OCI-LY3 (cell line): ENCODE measurements at regions not wholly inside any gene's neighbourhood (a gene's known extent, or its start where the extent isn't known, plus 50 kb on each side); places are given as distances from the start of the nearest gene placed in this dataset.

Source experiments
- H2AFZ ChIP-seq: fragments of 200-600, 300-600 bp; shearing (Covaris generic); 2 replicates; pipeline ENCODE4 v1.6.0; 2014; ENCODE audit warnings: antibody characterized with exemption, low read depth, low read length
- H3K27ac ChIP-seq: fragments of 200-600, 300-600 bp; sonication (generic); 2 replicates; pipeline ENCODE4 v1.5.1; 2014; ENCODE audit warnings: mild to moderate bottlenecking, low read length, moderate library complexity, mixed read lengths
- H3K27me3 ChIP-seq: fragments of 200-600, 300-600 bp; sonication (generic); 2 replicates; pipeline ENCODE4 v1.6.1; 2014; ENCODE audit warnings: low read depth, low read length, mixed read lengths
- H3K36me3 ChIP-seq: fragments of 200-600, 300-600 bp; sonication (generic); replicated peaks from 2 replicates; pipeline ENCODE3; 2014; ENCODE audit warnings: low read depth, low read length, mixed read lengths
- H3K4me1 ChIP-seq: fragments of 300-600, 200-600 bp; sonication (generic); 2 replicates; pipeline ENCODE4 v1.6.1; 2014; ENCODE audit warnings: low read length, mixed read lengths
- H3K4me2 ChIP-seq: fragments of 200-600, 300-600 bp; sonication (generic); 2 replicates; pipeline ENCODE4 v1.6.1; 2014; ENCODE audit warnings: low read length, mixed read lengths
- H3K4me3 ChIP-seq: fragments of 300-600, 200-600 bp; sonication (generic); 2 replicates; pipeline ENCODE4 v1.5.1; 2014; ENCODE audit warnings: antibody characterized with exemption, mild to moderate bottlenecking, low read length, moderate library complexity
- H3K79me2 ChIP-seq: fragments of 300-600, 200-600 bp; shearing (Covaris generic); 2 replicates; pipeline ENCODE4 v1.6.1; 2014; ENCODE audit warnings: mild to moderate bottlenecking, low read length, mixed read lengths
- H3K9ac ChIP-seq: fragments of 300-600, 200-600 bp; shearing (Covaris generic); 2 replicates; pipeline ENCODE4 v1.6.0; 2014; ENCODE audit warnings: mild to moderate bottlenecking, low read length, moderate library complexity
- H3K9me3 ChIP-seq: fragments of 200-600, 300-600 bp; shearing (Covaris generic); 2 replicates; pipeline ENCODE4 v1.6.1; 2014; ENCODE audit warnings: low read length, mixed read lengths; ENCODE audit not compliant: insufficient read depth
- H4K20me1 ChIP-seq: fragments of 200-600, 300-600 bp; sonication (generic); 2 replicates; pipeline ENCODE4 v1.6.1; 2016; ENCODE audit warnings: low read length, mixed read lengths; ENCODE audit not compliant: insufficient read depth
- EZH2phosphoT487 ChIP-seq: fragments of 200-600 bp; shearing (Covaris generic); IDR thresholded peaks from 2 replicates; pipeline ENCODE4 v1.6.1; 2018; ENCODE audit warnings: antibody characterized with exemption, mixed run types, low read depth
- TF ChIP-seq, protein P1 (sequence below): fragments of 200-600, 300-600 bp; sonication (generic); IDR thresholded peaks from 2 replicates; pipeline ENCODE4 v1.5.1; 2014; ENCODE audit warnings: antibody characterized with exemption, low read length, low read depth

GRCh38 chr6:22349051-22349450, 52.2 kb upstream of the PRL start:
- Histone ChIP-seq H3K27ac (no peak overlapping the region), H3K79me2 (no peaks in the 10 kb centered on the region), H4K20me1 (no peaks in the 10 kb centered on the region), H3K9me3 (no peaks in the 10 kb centered on the region), H3K4me2 (no peak overlapping the region), H3K4me3 (no peak overlapping the region), H3K4me1 (no peaks in the 10 kb centered on the region), H3K36me3 (no peaks in the 10 kb centered on the region), H3K9ac (no peak overlapping the region), H3K27me3 (no peaks in the 10 kb centered on the region), H2AFZ (no peak overlapping the region)
- TF ChIP-seq EZH2phosphoT487, result no peak
- TF ChIP-seq, protein P1, sequence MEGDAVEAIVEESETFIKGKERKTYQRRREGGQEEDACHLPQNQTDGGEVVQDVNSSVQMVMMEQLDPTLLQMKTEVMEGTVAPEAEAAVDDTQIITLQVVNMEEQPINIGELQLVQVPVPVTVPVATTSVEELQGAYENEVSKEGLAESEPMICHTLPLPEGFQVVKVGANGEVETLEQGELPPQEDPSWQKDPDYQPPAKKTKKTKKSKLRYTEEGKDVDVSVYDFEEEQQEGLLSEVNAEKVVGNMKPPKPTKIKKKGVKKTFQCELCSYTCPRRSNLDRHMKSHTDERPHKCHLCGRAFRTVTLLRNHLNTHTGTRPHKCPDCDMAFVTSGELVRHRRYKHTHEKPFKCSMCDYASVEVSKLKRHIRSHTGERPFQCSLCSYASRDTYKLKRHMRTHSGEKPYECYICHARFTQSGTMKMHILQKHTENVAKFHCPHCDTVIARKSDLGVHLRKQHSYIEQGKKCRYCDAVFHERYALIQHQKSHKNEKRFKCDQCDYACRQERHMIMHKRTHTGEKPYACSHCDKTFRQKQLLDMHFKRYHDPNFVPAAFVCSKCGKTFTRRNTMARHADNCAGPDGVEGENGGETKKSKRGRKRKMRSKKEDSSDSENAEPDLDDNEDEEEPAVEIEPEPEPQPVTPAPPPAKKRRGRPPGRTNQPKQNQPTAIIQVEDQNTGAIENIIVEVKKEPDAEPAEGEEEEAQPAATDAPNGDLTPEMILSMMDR, result no peak

DNA sequence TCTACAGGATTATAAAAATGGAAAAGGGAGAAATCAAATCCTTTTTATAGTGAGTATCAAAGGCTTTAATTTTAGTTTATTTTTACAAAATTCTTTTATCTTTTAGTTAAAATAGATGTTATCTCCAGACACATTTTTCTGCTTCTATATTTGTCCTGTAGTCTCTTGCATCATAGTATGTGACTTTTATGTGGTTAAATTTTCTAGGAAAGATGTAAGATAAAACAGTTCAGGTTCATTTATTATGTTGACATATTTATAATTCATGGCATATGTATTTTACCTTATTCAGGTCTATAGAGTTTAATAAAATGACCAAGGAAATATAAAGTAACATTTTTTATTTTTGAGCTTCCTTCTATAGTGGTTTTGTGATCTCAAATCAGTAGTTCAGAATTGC, 52.7 kb upstream of the PRL start:
- no peaks in the 10 kb centered on the region for H3K79me2 ChIP-seq
- H4K20me1 ChIP-seq, result no peaks in the 10 kb centered on the region
- no peaks in the 10 kb centered on the region for H3K27me3 ChIP-seq
- H3K9me3 ChIP-seq, result no peaks in the 10 kb centered on the region
- H3K4me3 ChIP-seq, result no peak overlapping the region
- H3K27ac ChIP-seq, result no peak overlapping the region
- H3K4me1 ChIP-seq, result no peaks in the 10 kb centered on the region
- TF ChIP-seq EZH2phosphoT487, result no peak
- TF ChIP-seq, protein P1, result no peak
- H3K9ac ChIP-seq, result no peak overlapping the region
- H3K4me2 ChIP-seq, result no peak overlapping the region
- no peak overlapping the region for H2AFZ ChIP-seq
- H3K36me3 ChIP-seq, result no peaks in the 10 kb centered on the region

GRCh38 chr6:22350109-22350508, 53.3 kb upstream of the PRL start:
- no peaks in the 10 kb centered on the region for H3K4me1 ChIP-seq
- no peak overlapping the region for H3K4me2 ChIP-seq
- H3K27me3 ChIP-seq, result no peaks in the 10 kb centered on the region
- H4K20me1 ChIP-seq, result no peaks in the 10 kb centered on the region
- H3K9ac ChIP-seq, result no peak overlapping the region
- no peaks in the 10 kb centered on the region for H3K9me3 ChIP-seq
- TF ChIP-seq EZH2phosphoT487, result no peak
- TF ChIP-seq, protein P1, result no peak
- no peak overlapping the region for H3K4me3 ChIP-seq
- H3K36me3 ChIP-seq, result no peaks in the 10 kb centered on the region
- no peak overlapping the region for H3K27ac ChIP-seq
- no peaks in the 10 kb centered on the region for H3K79me2 ChIP-seq
- H2AFZ ChIP-seq, result no peak overlapping the region

DNA sequence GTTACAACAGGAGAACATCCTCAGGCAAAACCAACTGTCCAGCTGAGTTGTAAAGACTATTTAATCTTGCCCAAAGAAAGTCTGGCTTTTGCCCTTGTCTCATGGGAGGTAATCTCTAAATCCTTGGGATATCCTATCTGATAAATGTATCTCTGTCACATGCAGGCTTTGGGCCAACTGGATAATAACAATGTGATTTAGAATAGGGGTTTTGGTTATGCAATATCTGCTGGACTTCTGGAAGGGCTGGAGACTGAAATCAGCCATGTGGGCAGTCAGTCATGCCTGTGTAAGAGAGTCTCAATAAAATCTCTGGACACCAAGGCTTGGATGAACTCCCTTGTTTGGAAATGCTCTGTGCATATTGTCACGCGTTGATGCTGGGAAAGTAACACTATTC, 56.3 kb upstream of the PRL start:
- Histone ChIP-seq H3K9me3 (no peaks in the 10 kb centered on the region), H3K27me3 (no peaks in the 10 kb centered on the region), H3K79me2 (no peaks in the 10 kb centered on the region), H3K9ac (no peak overlapping the region), H2AFZ (no peak overlapping the region), H4K20me1 (no peaks in the 10 kb centered on the region), H3K4me1 (peaks cover 13% of the 10 kb centered on the region), H3K4me2 (no peak overlapping the region), H3K36me3 (no peaks in the 10 kb centered on the region), H3K27ac (no peak overlapping the region), H3K4me3 (no peak overlapping the region)
- TF ChIP-seq EZH2phosphoT487, result no peak
- TF ChIP-seq, protein P1, result no peak
